IMR-90 (cell line): ENCODE measurements at regions not wholly inside any gene's neighbourhood (a gene's known extent, or its start where the extent isn't known, plus 50 kb on each side); places are given as distances from the start of the nearest gene placed in this dataset.

Experiments
- CHD1 ChIP-seq: IDR thresholded peaks from 2 replicates; pipeline ENCODE4 v1.6.1; 2012; ENCODE audit warnings: low read depth, low read length, improper control_type of control experiment
- TF ChIP-seq, protein P1 (sequence below): conservative IDR thresholded peaks from 2 replicates; pipeline ENCODE4 v1.5.1; 2012; ENCODE audit warnings: mild to moderate bottlenecking, low read depth, low read length, improper control_type of control experiment

DNA sequence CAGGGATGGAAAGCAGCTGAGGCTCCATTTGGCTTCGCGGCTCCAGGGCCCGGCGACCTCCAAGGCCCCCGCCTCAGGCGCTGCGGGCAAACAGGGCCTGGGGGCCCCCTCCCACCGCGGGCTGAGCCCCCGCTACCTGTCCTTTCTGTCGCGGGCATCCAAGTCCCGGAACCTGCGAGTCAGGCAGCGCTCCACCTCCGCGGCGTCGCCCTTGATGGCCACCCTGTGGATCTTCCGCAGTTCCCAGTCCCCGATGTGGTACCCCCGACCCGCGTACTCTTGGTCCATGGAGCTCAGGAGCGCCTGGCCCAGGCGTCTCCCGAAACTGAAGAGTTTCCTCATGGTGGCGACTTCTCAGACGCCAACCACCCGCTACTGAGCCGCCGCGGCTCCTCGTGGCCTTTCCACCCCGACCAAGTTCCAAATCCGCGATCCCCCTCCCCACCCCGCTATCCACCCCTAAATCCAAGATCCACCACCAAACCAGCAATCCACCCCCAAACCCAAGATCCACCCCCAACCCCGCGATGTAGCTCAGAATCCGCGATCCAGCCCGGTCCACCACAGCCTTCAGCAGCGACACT, 86.5 kb upstream of the CCDC180 start:
- TF ChIP-seq, protein P1, sequence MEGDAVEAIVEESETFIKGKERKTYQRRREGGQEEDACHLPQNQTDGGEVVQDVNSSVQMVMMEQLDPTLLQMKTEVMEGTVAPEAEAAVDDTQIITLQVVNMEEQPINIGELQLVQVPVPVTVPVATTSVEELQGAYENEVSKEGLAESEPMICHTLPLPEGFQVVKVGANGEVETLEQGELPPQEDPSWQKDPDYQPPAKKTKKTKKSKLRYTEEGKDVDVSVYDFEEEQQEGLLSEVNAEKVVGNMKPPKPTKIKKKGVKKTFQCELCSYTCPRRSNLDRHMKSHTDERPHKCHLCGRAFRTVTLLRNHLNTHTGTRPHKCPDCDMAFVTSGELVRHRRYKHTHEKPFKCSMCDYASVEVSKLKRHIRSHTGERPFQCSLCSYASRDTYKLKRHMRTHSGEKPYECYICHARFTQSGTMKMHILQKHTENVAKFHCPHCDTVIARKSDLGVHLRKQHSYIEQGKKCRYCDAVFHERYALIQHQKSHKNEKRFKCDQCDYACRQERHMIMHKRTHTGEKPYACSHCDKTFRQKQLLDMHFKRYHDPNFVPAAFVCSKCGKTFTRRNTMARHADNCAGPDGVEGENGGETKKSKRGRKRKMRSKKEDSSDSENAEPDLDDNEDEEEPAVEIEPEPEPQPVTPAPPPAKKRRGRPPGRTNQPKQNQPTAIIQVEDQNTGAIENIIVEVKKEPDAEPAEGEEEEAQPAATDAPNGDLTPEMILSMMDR = no peak
- TF ChIP-seq CHD1 = no peak
